OCI-LY3 (cell line): ENCODE measurements at regions not wholly inside any gene's neighbourhood (a gene's known extent, or its start where the extent isn't known, plus 50 kb on each side); places are given as distances from the start of the nearest gene placed in this dataset.

Source experiments
- CTCF ChIP-seq: fragments of 200-600, 300-600 bp; sonication (generic); IDR thresholded peaks from 2 replicates; pipeline ENCODE4 v1.5.1; 2014; ENCODE audit warnings: antibody characterized with exemption, low read length, low read depth
- EZH2phosphoT487 ChIP-seq: fragments of 200-600 bp; shearing (Covaris generic); IDR thresholded peaks from 2 replicates; pipeline ENCODE4 v1.6.1; 2018; ENCODE audit warnings: antibody characterized with exemption, mixed run types, low read depth

- TF ChIP-seq CTCF (no peak), EZH2phosphoT487 (no peak)
Measured at GRCh38 chrX:107396783-107397182, 52.7 kb upstream of the FRMPD3 start.
